ENCODE measurements at regions not wholly inside any gene's neighbourhood (a gene's known extent, or its start where the extent isn't known, plus 50 kb on each side); places are given as distances from the start of the nearest gene placed in this dataset.
"Not testable (repeated sequence)": the region's sequence is repeated elsewhere in the genome, so short reads cannot be mapped to it uniquely, and the experiment has no call there.

DNA sequence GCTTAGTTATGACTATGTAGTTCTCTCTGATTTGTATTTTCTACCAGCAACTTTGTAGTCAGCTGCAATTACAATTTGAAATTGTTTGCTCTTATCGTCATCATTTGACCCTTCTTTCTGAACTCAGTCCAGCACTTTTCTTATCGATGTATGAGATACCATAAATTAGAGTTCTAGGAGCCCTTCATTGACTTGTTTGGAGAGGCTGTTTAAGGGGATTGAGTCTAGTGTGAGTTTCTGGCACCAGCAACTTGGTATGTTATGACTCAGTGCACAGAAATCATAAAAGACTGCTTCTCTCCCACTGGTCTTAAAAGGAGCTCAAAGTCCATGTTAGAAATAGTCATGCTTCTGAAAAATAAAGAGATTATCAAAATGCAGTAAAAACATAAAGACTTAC lies 190.3 kb downstream of the TENT5A start:
- peak; percentile 42 for DNase-seq (ENCODE audit: low read depth)

DNA sequence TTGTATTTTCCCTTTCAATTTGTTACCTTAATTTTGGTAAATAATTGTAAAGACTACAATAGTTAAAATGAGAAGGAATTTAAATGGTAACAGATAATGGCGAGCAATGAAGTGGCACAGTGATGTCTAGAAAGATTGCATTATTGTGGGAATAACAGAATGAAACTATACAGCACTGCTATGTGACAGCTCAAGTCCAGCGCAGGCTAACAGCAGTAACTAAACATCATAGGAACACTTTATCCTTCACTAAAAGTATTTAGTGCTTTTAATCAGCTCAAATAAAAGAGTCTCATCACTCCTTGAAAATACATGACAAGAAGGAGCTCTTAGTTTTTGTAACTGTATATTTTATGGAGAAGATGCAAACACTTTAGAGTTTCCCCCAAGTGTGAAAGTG lies 190.8 kb downstream of the TENT5A start:
- DNase-seq (ENCODE audit: low read depth) = no peak

DNA sequence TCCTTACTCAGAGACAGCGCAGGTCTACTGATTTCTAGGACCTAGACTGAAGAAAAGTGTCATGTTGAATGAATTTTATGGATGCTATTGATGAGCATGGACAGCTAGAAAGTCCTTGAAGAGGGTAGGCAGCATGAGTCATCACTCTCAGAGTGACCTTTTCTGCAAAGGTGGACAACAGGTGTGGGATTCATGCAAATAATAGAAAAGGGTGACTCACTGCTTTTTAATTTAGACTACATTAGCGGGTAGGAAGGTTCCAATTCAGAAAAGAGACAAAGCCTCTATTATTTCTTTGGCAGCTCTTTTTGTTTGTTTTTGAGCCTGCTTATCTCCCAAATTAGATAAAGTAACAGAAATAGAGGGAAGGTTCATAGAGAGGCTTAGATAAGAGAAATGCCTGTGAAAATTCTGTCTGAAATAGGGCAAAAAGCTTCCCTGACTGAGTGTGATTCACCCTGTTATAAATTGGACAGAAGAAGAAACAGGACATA lies 191.4 kb downstream of the TENT5A start:
- no peak for DNase-seq (ENCODE audit: low read depth)

DNA sequence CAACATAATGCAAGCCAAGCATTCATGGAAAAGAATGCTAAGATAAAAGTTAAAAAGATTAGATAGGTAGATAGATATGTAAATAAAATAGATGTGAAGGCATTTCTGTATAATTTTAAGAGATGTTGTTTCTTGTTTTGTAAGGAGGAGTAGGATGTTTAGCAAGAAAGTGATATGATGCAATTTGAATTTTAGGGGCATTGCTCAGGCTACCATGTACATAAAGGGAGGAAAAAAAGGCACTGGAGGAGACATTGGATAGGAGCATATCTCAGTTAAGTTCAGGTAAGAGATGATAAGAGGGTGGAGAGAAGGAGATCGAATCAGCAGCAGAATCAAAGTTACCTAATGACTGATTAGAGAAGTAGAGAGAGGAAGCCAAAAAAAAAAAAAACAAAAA lies 194.7 kb downstream of the TENT5A start:
- DNase-seq (ENCODE audit: low read depth) = no peak

DNA sequence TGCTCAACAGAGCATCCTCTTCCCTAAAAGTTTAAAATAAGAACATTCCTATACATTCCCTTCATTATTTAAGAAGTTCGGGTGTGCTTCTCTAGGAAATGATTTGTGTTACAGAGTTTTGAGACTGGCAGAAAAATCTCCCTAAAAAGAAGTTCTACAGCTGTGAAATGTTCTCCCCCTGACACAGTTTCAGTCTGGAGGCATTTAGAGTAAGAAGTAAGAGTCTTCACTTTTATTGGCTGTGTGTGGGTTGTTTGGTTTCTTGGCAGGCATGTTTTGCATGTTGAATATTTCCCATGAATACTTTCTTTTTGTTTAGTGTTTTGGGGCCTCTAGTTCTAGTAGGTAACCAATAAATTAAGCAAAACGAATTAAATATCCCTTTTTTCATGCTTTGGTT lies 195.9 kb downstream of the TENT5A start:
- DNase-seq (ENCODE audit: low read depth) = no peak

DNA sequence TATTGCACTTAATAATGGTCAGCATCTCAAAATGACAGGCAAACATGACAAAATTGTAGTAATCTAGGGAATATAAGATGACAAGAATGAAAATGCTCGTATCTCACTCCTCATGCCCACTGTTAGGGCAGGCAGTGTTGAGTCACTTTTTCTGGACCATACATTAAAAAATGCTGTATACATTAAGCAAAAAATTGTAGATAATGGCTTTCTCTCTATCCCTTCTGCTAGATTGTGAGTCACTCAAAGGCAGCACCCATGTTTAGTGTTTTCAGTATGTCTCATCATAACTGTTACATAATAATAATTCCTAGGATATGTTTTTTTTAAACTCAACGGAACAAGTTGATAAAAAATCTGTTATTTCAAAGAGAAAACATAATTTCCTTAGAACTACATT lies 199.3 kb downstream of the TENT5A start:
- DNase-seq (ENCODE audit: low read depth) = no peak

DNA sequence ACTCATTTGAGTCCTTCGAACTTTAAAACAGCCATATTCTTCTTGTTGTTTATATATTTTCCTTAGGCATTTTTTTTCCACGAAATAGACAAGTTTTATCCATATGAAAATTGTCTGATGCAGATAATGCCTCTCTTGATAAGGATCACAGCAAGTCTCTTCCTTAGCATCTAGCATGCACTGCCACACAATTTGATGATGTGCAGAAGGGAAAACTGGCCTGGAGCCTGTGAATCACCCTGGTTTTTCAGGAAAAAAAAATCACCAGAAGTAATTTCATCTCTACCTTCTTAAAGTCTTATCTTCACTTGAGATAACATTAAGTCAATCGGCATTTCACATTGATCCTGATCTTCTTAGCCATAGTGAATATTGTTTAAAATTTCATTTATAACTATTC lies 199.8 kb downstream of the TENT5A start:
- no peak for DNase-seq (ENCODE audit: low read depth)

DNA sequence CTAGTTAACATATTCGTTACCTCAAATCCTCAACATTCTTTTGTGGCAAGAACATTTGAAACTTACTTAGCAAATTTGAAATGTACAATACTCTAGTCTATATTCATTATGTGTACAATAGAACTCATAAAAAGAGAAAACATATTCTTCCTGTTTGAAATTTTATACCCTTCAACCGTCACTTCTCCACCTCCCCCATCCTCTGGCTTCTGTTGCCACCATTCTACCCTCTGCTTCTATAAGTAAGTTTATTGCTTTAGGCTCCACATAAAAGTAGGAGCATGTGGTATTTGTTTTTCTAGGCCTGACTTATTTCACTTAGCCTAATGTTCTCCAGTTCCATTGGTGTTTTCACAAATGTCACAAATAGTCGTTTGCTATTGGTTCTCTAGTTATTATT lies 205.3 kb downstream of the TENT5A start:
- no peak for DNase-seq (ENCODE audit: low read depth)

DNA sequence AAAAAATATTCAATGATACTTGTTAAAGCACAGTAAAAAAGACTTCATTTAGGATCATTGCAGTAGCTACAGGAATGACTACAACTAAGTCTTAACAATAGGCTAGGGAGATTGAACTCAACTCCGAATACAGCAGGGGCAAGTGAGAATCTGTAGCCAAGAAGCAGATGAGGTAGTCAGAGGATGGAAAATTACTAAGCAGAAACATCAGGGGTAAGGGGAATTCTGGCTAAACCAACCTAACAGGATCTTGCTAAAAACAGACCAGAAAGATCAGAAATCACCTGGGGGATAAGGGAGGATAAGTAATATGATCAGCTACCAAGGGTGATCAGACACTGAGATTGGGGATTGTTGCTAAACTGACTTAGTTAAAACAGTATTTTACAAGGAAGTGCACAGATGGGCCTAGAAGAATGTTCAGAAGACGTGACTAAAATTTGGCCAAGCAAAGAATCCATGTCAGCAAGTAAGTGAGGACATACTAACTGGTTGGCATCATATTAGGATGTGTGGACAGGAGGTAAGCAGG lies 217.5 kb downstream of the TENT5A start:
- no peak for DNase-seq (ENCODE audit: low read depth)

DNA sequence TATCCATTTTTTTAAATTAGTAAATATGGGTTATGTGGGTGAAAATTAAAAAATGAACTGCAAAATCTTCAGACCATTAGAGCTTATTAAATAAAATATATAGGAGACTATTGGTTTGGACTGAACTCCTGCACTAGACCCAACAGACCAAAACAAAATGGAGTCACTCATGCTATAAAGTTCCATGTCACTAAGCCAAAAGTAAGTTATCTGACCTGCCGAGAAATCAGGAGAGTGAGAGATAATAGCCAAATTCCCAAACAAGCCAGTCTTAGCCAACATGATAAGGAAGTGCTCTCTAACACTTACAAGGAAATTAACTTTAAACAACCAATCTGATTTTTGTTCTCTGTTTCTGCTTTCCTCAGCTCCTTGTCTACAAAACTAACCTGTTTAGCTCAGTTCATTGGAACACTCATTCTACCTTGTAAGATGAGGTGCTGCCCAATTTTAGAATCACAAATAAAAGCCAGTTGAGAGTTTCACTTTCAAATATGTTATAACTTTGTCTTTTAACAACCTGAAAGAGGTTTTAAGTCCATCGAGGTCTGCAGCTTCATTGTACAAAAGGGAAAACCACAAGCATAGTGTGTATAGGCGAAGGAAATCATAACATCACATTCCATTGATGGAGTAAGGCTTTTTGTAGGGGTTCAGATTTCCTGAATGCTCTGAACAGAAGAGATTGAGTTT lies 220.5 kb downstream of the TENT5A start:
- no peak for DNase-seq (ENCODE audit: low read depth)

DNA sequence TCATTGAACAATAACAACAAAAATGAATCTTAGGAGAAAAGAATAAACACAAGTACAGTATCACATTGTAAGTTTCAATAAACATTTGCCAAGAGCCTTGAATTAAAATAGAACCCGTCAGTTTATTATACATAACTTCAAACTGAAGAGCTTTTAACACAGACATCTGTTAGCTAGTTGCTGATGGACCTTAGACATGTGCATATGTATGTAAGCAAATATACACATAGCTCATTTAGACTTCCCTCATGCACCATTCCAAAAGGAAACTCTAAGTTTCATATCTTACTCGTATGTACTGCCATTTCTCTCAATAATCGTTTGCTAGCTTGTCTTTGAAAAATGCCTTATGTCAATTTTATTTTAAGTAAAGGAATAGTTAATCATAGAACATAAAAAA lies 235.0 kb downstream of the TENT5A start:
- DNase-seq (ENCODE audit: low read depth) = no peak

DNA sequence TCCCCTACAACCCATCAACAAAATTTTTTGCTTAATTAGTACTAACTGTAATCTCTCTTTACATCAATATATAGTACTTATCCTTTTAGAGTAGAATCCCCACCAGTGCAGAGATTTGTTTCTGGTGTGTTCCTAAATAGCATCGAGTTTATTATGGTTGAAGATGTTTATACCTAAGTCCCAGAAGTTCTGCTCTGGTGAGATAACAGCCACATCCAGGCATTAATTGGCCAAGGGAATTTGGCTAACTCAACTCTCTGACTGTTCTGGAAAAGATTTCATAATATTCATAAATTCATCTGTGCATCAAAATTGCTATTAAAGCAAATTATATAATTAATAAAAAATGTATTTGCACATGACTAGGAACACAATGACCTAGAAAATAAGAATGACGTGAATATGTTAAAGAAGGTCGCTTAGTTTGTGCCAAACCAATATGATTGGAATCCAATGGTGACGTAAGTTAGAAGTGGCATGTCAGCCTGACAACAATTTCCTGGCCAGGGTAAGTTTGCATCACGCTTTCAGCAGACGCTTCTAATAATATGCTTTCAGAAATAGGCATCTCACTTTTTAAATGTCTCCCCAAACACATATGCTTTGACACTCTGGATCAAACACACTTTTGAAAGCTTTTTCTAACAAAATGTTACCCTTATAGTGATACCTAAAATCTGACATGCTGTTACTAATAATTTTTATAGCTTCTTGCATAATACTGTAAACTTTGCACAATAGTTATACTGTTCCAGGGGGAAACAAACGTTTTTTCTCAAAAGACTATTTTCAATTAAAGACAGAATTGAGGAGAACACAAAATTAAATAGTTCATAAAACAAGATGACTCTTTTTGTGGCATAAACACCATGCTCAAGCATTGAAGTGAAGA lies 236.7 kb downstream of the TENT5A start:
- DNase-seq (ENCODE audit: low read depth) = peak; percentile 54

DNA sequence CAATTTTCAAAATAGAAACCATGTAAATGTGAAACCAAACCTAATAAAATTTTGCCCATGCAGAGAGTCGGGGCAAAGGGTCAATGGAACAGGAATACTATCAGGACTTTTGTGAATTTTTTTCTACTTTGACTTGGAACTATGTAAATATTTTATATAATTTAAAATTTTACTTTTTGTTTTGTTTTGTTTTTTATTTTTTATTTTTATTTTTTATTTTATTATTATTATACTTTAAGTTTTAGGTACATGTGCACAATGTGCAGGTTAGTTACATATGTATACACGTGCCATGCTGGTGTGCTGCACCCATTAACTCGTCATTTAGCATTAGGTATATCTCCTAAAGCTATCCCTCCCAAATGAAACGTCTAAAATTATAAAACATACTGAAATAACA lies 238.3 kb downstream of the TENT5A start:
- DNase-seq (ENCODE audit: low read depth) = not testable (repeated sequence)

DNA sequence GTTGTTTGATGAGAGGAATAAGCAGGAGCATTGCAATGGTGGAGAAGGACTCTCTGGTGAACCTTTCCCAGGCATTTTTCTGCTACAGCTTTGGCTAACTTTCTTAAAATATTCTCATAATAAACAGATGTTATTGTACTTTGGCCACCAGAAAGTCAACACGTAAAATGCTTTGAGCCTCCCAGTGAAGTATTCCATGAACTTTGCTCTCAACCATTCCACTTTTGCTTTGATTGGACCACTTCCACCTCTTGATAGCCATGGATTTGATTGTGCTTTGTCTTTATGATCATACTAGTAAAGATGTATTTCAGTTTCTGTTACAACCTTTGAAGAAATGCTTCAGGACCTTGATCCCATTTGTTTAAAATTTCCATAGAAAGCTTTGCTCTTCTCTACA lies 241.1 kb downstream of the TENT5A start:
- DNase-seq (ENCODE audit: low read depth) = no peak

DNA sequence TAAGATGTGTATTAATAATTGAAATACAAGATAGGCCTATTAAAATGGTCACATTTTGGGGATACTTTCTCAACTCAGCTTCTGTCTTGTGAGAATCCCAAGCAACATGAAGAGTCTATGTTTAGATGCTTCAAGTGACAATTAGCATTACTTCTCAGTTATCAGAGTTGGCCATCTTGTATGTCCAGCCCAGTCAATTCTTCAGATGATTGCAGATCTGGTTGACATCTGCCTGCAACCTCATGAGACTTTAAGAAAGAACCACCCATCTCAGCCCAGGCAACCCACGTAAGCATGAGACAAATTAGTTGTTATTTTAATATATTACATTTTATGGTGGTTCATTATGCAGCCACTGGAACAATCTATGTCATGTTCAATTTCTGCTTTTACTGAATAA lies 256.5 kb downstream of the TENT5A start:
- no peak for DNase-seq (ENCODE audit: low read depth)

DNA sequence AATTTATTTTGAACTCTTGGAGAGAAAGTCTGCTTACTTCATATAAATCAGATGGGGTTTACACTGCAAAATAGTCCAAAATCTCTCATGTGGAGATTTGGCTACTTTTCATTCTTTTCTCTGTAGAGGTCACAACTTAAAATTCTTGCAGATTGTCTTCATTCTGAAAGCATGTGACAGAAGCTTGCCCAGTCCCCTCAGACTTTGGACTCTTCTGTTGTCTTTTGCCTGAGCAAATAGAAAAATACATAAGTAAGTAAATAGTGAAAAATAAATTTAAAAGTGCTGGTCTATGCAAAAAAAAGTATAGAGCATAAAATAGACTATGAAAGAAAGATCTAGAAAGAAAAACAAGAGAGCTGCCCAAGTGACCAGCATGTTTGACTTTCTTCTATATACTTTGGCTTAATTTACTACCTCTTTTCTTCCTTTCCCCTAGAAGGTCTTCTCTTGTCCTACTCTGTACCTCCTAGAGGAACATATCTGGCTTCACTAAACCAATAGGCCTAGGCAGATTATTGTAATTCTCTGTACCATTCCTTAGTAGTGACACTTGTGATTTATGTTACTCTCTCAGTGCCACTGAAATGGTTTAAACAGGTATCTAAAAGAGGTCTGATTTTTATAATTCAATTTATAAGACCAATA lies 260.9 kb downstream of the TENT5A start:
- no peak for DNase-seq (ENCODE audit: low read depth)

DNA sequence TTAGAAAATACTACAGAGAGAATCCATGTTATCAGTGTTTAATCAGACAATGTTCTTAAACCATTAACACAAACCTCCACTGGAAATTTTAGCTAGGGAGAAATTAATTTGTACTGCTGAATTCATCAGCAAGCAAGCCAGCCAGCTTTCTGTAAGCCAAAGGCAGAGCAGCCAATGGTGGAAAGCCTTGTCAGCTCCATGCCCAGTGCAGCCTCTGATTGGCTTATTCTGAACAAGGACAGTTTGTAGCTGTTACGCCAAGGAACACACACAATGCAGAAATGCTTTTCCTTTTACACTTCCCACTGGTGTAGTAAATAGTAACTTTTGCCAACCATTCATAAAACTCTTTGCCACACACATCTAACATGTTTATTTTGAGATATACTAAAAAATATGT lies 265.0 kb downstream of the TENT5A start:
- no peak for DNase-seq (ENCODE audit: low read depth)

DNA sequence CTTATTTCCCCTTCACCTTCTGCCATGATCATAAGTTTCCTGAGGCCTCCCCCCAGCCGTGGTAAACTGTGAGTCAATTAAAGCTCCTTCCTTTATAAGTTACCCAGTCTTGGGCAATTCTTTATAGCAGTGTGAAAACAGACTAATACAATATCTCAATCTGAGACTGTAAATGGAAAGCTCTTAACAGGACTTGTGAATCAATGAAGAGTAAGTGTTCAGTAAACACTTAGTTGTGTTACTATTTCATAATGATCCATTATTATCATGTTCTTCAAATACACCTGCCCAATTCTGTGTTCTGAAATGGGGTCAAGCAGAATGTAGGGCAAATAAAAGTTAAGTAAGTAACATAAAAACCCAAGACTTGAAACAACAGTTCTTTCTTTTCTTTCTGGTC lies 266.2 kb downstream of the TENT5A start:
- DNase-seq (ENCODE audit: low read depth) = no peak

DNA sequence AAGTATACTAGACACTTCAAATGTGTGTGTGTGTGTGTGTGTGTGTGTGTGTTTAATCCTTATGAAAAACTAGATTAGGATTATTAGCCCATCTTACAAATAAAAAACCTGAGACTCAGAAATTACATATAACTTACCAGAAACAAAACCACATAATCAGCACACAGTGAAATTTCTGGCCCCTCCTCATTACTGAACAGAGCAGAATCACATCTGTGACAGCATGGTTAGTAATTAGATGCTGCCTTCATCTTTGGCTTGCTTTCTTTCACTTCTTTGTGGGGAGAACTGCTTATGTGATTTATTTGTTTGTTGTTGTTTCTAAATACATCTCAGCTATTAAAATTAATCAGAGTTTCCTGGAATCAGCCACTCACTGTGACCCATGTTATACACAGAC lies 267.1 kb downstream of the TENT5A start:
- DNase-seq (ENCODE audit: low read depth) = no peak

DNA sequence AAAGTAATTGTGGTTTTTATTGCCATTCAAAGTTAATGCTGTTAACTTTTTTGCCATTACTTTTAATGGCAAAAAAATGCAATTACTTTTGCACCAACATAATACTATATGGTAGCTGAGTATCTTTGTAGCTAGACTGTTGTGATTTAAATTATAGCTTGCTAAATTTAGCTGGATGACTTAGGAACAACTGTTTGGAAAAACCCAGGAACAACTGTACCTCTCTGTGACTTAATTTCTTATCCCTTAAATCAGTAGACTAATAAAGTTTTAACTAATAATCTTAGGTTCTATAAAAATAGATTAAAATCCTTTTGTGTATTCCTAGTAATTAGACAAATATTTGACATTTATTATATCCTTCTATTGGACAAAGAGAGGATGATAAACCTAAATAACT lies 268.2 kb downstream of the TENT5A start:
- no peak for DNase-seq (ENCODE audit: low read depth)

DNA sequence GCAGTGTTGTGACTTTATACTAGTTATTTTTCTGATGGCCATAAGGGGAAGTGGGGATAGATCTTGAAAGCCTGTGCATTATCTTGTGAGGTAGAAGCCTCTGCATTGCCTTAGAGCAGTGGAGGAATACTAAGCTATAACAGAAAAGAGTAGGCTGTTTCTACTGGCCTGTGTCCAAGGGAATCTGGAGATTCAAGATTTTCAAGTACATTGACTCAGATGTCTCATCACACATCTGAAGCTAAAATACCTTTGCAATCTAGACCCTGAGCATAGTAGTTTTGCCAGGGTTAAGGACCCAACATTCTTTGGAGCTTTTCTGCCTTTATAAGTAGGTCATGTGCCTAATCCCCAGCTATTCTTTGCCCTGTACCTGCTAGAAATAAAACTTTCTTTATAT lies 272.3 kb downstream of the TENT5A start:
- DNase-seq (ENCODE audit: low read depth) = no peak

DNA sequence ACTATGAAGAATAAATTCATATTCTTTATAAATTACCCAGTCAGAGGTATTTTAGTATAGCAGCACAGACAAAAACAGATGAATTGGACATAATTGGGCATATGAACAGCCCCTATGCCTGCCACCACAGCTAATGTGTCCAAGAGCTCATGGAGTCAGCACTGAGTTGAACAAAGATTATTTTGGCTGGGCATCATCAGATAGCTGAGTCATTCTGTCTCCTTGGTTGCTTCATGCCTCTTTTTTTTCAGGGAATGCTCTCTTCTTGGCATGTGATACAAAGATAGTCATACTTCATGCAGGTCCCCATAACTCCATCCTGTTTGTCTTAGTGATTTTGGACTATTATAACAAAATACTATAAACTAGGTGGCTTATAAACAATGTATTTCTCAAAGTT lies 275.6 kb downstream of the TENT5A start:
- DNase-seq (ENCODE audit: low read depth) = peak; percentile 47

DNA sequence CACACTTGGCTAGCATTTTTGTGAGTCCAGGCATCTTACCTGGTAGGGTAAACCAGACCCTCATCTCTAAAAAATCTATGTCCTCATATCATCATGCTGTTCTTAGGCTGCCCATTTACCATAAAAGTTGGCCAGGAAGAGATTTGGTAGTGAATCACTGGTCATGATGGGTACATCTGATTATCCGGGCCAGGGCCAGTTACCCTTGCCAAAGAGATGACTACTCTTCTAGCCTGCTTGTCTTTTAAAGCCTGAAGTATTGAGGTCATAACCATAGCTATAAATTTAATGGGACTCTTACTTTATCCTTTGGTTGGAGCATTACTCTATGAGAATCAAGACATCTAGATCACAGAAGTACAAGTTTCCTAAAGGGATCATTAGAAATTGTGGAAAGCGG lies 276.8 kb downstream of the TENT5A start:
- peak; percentile 48 for DNase-seq (ENCODE audit: low read depth)

Data from GM04504 (cell line).